Left lung (tissue), 4 donors: ENCODE measurements at regions not wholly inside any gene's neighbourhood (a gene's known extent, or its start where the extent isn't known, plus 50 kb on each side); places are given as distances from the start of the nearest gene placed in this dataset.
"Not testable (repeated sequence)": the region's sequence is repeated elsewhere in the genome, so short reads cannot be mapped to it uniquely, and the experiment has no call there.

Source experiments
- ATAC-seq: fragments of 200-7000 bp; cut with Tn5 transposase; one replicate; pipeline ENCODE4 v1.9.1; 2020; ENCODE audit warnings: moderate library complexity
- DNase-seq, 4 donors: peaks; one replicate each; pipeline ENCODE4 v3.0.0-alpha.2; 2013 to 2020
- H3K27ac ChIP-seq, 2 donors: fragments of 200-600 bp; sonication (generic) in 1 of 2; one replicate each; pipeline versions ENCODE4 v1.5.0 to v1.8.0; 2020 to 2021
- H3K27me3 ChIP-seq, 2 donors: fragments of 200-600 bp; sonication (generic) in 1 of 2; one replicate each; pipeline versions ENCODE4 v1.5.0 to v1.8.0; 2020 to 2021
- H3K36me3 ChIP-seq, 2 donors: fragments of 200-600 bp; sonication (generic) in 1 of 2; one replicate each; pipeline versions ENCODE4 v1.5.0 to v1.8.0; 2020 to 2021
- H3K4me1 ChIP-seq, 2 donors: fragments of 200-600 bp; one replicate each; pipeline ENCODE4 v1.8.0; 2021
- H3K4me3 ChIP-seq, 2 donors: fragments of 200-600 bp; sonication (generic) in 1 of 2; one replicate each; pipeline versions ENCODE4 v1.5.0 to v1.8.0; 2020 to 2021; ENCODE audit warnings: mild to moderate bottlenecking in 1 of 2
- H3K9me3 ChIP-seq, 2 donors: fragments of 200-600 bp; sonication (generic) in 1 of 2; one replicate each; pipeline versions ENCODE4 v1.5.0 to v1.8.0; 2020 to 2021
- intact Hi-C, 2 donors: fragments of 100-400 bp; cut with DNase I; formaldehyde crosslinking; loops; one replicate each; pipeline versions ENCODE4 v1.11.2 to v1.14.2; 2022
- TF ChIP-seq, protein P1 (sequence below), 2 donors: fragments of 200-600 bp; sonication (generic) in 1 of 2; IDR thresholded peaks; one replicate each; pipeline versions ENCODE4 v1.5.0 to v1.8.0; 2021; ENCODE audit warnings: antibody characterized with exemption in 2 of 2
- donor health status: DM: no; HTN: yes; CAD: no.
- donor health status: DM: no; HTN: no; CAD: no.

DNA sequence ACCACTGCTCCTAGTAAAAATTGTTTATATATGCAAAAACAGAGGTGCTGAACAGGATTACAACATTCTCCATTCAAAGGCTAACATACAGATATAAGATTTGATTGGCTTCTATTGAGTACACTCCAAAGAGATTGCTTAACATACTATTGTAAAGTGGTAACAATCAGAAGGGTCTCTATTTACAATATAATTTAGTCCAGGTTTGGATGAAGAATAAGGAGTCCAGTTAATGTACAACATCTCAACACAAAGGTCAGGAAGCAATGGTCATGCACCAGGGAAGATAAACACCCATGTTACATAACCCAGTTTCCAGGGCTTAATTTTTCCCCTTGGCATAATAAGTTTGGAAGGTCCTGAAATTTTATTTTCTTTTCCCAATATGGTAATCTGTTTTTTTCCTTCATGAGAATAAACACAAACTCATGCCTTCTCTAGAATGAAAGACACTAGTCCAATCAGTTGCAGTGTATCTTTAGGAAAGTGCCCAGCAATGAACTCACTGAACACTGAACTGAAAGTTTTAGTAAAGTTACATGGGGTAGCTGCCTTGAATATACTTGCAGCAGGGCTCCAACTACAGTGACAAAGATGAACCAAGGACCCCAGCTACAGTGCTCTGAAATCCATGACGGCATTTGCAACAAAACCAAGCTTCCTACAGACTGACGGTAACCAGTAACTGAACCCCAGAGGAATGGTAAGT lies 255.3 kb upstream of the GJE1 start:
- H3K36me3 ChIP-seq, result no peaks in the 10 kb centered on the region
- H3K27ac ChIP-seq, result no peak overlapping the region
- DNase-seq, result no peak
- TF ChIP-seq, protein P1, sequence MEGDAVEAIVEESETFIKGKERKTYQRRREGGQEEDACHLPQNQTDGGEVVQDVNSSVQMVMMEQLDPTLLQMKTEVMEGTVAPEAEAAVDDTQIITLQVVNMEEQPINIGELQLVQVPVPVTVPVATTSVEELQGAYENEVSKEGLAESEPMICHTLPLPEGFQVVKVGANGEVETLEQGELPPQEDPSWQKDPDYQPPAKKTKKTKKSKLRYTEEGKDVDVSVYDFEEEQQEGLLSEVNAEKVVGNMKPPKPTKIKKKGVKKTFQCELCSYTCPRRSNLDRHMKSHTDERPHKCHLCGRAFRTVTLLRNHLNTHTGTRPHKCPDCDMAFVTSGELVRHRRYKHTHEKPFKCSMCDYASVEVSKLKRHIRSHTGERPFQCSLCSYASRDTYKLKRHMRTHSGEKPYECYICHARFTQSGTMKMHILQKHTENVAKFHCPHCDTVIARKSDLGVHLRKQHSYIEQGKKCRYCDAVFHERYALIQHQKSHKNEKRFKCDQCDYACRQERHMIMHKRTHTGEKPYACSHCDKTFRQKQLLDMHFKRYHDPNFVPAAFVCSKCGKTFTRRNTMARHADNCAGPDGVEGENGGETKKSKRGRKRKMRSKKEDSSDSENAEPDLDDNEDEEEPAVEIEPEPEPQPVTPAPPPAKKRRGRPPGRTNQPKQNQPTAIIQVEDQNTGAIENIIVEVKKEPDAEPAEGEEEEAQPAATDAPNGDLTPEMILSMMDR (IDR thresholded peaks at IDR 0.05), result no peak
- ATAC-seq, result no peak
- no peak overlapping the region for H3K4me3 ChIP-seq
- H3K4me1 ChIP-seq, result no peaks in the 10 kb centered on the region
- peaks cover 0 to 2% of the 10 kb centered on the region in 2 donors for H3K9me3 ChIP-seq
- H3K27me3 ChIP-seq, result no peaks in the 10 kb centered on the region
- intact Hi-C loops, result no loop called here

DNA sequence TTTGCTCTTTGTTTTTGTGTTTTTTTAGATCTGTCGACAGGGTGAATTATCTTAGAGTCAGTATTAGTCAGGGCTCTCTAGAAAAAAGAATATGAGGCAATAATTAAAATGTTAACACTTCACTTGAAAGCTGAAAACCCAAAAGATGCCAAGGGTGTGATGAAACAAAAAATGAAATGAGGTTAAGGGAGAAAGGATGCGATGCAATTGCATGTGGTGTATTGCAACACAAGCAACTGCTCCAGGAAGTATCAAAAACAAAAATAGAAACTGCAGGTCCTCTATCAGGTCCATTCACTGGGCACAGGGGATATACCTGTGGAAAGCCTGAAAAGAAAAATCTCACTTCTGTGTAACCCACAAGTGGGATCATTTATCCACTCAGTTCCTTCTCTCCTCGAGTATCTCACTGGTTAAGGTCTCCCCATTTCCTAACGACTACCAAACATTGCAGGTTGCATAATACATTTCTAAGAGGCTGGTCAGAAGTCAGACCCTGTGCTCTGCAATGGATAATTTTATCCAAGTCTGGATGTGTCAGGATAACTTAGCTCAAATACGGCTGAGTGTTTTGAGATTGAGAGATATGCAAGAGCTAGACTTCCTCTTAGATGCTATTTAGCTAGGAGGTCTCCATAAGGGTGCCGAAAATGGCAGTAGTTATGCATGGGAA lies 257.7 kb upstream of the GJE1 start:
- no peaks in the 10 kb centered on the region for H3K27me3 ChIP-seq
- H3K9me3 ChIP-seq, result peaks cover 0 to 2% of the 10 kb centered on the region in 2 donors
- H3K4me1 ChIP-seq, result no peaks in the 10 kb centered on the region
- ATAC-seq, result no peak
- no peak overlapping the region for H3K27ac ChIP-seq
- intact Hi-C loops, result no loop called here
- no peak overlapping the region for H3K4me3 ChIP-seq
- TF ChIP-seq, protein P1 (IDR thresholded peaks at IDR 0.05), result no peak
- no peaks in the 10 kb centered on the region for H3K36me3 ChIP-seq
- DNase-seq, result no peak

DNA sequence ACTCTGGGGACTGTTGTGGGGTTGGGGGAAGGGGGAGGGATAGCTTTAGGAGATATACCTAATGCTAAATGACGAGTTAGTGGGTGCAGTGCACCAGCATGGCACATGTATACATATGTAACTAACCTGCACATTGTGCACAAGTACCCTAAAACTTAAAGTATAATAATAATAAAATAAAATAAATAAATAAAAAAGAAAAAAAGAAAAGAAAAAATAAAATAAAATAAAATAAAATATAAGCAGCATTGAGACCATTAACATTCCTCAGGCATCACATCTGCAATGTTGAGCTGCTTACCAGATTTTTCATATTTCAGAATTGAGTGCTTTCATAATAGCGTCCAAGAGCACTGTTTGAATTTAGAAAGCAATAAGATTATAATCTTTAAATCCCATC lies 263.2 kb upstream of the GJE1 start:
- H3K9me3 ChIP-seq, H3K27ac ChIP-seq, intact Hi-C loops, H3K27me3 ChIP-seq, ATAC-seq, H3K36me3 ChIP-seq, DNase-seq, H3K4me1 ChIP-seq, H3K4me3 ChIP-seq: not testable (repeated sequence)

DNA sequence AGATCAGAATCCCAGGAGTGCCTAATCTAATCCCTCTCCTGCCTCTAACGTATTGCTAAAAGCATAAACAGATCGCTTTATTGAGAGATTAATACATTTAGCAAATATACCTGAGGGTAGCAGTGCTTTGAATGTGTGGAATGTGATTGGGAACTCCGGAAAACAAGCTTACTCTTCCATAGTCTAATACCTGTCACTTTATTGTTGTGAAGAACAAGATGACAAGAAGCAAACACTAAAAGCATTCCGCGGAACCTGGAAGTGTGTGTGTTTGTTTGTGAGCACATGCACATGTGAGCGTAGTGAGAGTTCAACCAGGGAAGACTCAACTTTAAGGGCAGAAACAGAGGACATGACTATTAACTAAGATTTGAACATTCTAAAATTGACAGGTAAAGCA lies 265.0 kb upstream of the GJE1 start:
- Histone ChIP-seq H3K9me3 (no peaks in the 10 kb centered on the region), H3K36me3 (no peaks in the 10 kb centered on the region), H3K4me3 (no peak overlapping the region), H3K27me3 (no peaks in the 10 kb centered on the region), H3K27ac (no peak overlapping the region), H3K4me1 (no peaks in the 10 kb centered on the region)
- ATAC-seq (no peak), DNase-seq (no peak)
- intact Hi-C loops, result no loop called here
- TF ChIP-seq, protein P1 (IDR thresholded peaks at IDR 0.05), result no peak

DNA sequence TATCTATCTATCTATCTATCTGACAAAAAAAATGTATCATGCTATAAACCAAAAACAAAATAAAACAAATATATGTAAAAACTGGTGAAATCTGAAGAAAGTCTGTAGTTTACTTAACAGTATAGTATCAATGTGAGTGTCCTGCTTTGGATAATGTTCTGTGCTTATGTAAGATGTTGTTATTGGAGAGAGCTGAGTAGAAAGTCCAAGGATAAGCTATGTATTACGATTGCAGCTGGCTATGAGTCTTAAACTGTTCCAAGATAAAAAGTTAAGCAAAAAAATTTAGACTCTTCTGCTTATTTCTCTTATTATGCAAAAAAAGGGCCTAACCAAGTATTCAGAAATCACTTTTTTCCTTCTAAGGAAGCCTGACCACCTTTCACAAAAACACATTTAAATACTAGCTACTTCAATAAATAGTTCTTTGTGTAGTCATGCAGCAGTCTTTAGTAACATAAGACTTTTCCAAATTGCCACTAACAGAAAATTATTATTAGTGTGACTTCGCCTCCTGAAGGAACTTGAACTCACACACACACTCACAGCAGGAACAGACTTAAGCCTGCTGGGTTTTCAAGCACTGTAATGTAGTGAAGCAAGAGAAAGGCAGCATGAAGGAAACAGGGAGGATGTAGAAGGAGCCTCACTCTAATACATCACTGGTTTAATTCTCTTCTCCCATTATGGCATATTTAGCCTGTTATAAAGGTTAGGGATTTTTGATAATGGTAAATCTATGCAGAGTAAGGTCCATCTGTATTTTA lies 265.8 kb upstream of the GJE1 start:
- H3K4me1 ChIP-seq, result no peaks in the 10 kb centered on the region
- H3K36me3 ChIP-seq, result no peaks in the 10 kb centered on the region
- no peaks in the 10 kb centered on the region for H3K9me3 ChIP-seq
- H3K27me3 ChIP-seq, result no peaks in the 10 kb centered on the region
- H3K4me3 ChIP-seq, result no peak overlapping the region
- intact Hi-C loops, result no loop called here
- TF ChIP-seq, protein P1 (IDR thresholded peaks at IDR 0.05), result no peak
- ATAC-seq, result no peak
- no peak overlapping the region for H3K27ac ChIP-seq
- no peak for DNase-seq
